Renal cortex interstitium (tissue), 11 donors: ENCODE measurements at regions not wholly inside any gene's neighbourhood (a gene's known extent, or its start where the extent isn't known, plus 50 kb on each side); places are given as distances from the start of the nearest gene placed in this dataset.
"Not testable (repeated sequence)": the region's sequence is repeated elsewhere in the genome, so short reads cannot be mapped to it uniquely, and the experiment has no call there.

Experiments
- DNase-seq, 11 donors: peaks; one replicate each; pipeline ENCODE4 v3.0.0-alpha.2; 2013; ENCODE audit warnings: low read depth in 9 of 11, low spot score in 4 of 11; ENCODE audit errors: extremely low read depth in 1 of 11

GRCh38 chr1:199946305-199947155, 81.0 kb upstream of the NR5A2 start:
- DNase-seq: no peak

- DNase-seq: no peak
These were observed 78.8 kb upstream of the NR5A2 start for GRCh38 chr1:199948587-199949280.

GRCh38 chr1:199951005-199951404, 76.5 kb upstream of the NR5A2 start:
- DNase-seq: not testable (repeated sequence)

GRCh38 chr1:199953651-199954050, 73.9 kb upstream of the NR5A2 start:
- DNase-seq: no peak

- DNase-seq: no peak
These were observed 72.8 kb upstream of the NR5A2 start for GRCh38 chr1:199954699-199955098.

GRCh38 chr1:199955235-199955634, 72.3 kb upstream of the NR5A2 start:
- DNase-seq: no peak

GRCh38 chr1:199956005-199956404, 71.5 kb upstream of the NR5A2 start:
- no peak for DNase-seq

GRCh38 chr1:199959033-199959774, 68.3 kb upstream of the NR5A2 start:
- no peak for DNase-seq

- no peak for DNase-seq
These were observed 67.8 kb upstream of the NR5A2 start for GRCh38 chr1:199959775-199960110.

- DNase-seq: no peak
These were observed 57.4 kb upstream of the NR5A2 start for GRCh38 chr1:199970125-199970524.

GRCh38 chr1:199976496-199977144, 50.9 kb upstream of the NR5A2 start:
- no peak for DNase-seq
